ENCODE measurements at regions not wholly inside any gene's neighbourhood (a gene's known extent, or its start where the extent isn't known, plus 50 kb on each side); places are given as distances from the start of the nearest gene placed in this dataset.

DNA sequence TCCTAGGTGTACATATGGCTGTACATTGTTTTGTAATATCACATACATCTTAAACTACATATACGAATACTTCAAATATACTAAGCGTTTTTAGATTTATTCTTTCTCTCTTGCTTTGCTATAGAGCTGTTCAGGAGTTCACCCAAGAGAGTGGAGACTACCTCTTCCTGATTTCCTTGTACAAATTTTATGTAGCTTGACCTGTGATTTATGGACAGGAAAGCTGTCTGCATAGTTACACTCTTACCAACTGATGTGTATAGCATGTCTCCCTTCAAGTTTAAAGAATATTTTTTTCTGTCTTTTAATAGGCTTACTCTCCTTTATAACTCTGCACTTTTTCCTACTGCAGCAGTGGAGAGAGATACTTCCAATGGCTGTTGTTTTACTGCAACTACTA, 428.7 kb downstream of the NDFIP2 start:
- TF ChIP-seq, protein P1, sequence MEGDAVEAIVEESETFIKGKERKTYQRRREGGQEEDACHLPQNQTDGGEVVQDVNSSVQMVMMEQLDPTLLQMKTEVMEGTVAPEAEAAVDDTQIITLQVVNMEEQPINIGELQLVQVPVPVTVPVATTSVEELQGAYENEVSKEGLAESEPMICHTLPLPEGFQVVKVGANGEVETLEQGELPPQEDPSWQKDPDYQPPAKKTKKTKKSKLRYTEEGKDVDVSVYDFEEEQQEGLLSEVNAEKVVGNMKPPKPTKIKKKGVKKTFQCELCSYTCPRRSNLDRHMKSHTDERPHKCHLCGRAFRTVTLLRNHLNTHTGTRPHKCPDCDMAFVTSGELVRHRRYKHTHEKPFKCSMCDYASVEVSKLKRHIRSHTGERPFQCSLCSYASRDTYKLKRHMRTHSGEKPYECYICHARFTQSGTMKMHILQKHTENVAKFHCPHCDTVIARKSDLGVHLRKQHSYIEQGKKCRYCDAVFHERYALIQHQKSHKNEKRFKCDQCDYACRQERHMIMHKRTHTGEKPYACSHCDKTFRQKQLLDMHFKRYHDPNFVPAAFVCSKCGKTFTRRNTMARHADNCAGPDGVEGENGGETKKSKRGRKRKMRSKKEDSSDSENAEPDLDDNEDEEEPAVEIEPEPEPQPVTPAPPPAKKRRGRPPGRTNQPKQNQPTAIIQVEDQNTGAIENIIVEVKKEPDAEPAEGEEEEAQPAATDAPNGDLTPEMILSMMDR (conservative IDR thresholded peaks at IDR 0.05) = no peak
- TF ChIP-seq ZFX (IDR thresholded peaks at IDR 0.05) = no peak
